CD14-positive monocyte (primary cell): ENCODE measurements at regions not wholly inside any gene's neighbourhood (a gene's known extent, or its start where the extent isn't known, plus 50 kb on each side); places are given as distances from the start of the nearest gene placed in this dataset.

ENCODE experiments used
- DNase-seq, 3 donors: peaks; one replicate each; pipeline ENCODE4 v3.0.0-alpha.2; 2011 to 2022
- H2AFZ ChIP-seq: 2 replicates; pipeline ENCODE4 v1.6.0; 2012; ENCODE audit warnings: mild to moderate bottlenecking, low read depth, low read length, inconsistent platforms; ENCODE audit not compliant: insufficient read depth, poor library complexity, severe bottlenecking
- H3K27ac ChIP-seq, 2 donors: 1 replicate in 1 of 2; 2 replicates in 1 of 2; pipeline ENCODE4 v1.5.1; 2012 to 2013; ENCODE audit warnings: low read length in 2 of 2, control low read depth in 1 of 2, inconsistent platforms in 1 of 2, low read depth in 1 of 2, mild to moderate bottlenecking in 1 of 2
- H3K27me3 ChIP-seq, 2 donors: one replicate each; pipeline versions ENCODE4 v1.6.0 to v1.6.1; 2011 to 2013; ENCODE audit warnings: low read length in 2 of 2; ENCODE audit not compliant: control insufficient read depth in 2 of 2, insufficient read depth in 2 of 2
- H3K36me3 ChIP-seq, 2 donors: replicated peaks in 1 of 2; 1 replicate in 1 of 2; 2 replicates in 1 of 2; pipeline versions ENCODE4 v1.5.1 to v1.6.1; 2012 to 2013; ENCODE audit warnings: low read length in 2 of 2, control low read depth in 1 of 2, inconsistent platforms in 1 of 2, mild to moderate bottlenecking in 1 of 2; ENCODE audit not compliant: insufficient read depth in 2 of 2, control insufficient read depth in 1 of 2
- H3K4me1 ChIP-seq, 2 donors: 1 replicate in 1 of 2; 2 replicates in 1 of 2; pipeline versions ENCODE4 v1.5.1 to v1.6.1; 2012 to 2013; ENCODE audit warnings: low read length in 2 of 2, control low read depth in 1 of 2, inconsistent platforms in 1 of 2, mild to moderate bottlenecking in 1 of 2, moderate library complexity in 1 of 2; ENCODE audit not compliant: insufficient read depth in 2 of 2, control insufficient read depth in 1 of 2
- H3K4me2 ChIP-seq: replicated peaks from 2 replicates; pipeline ENCODE3; 2012; ENCODE audit warnings: low read length, moderate library complexity, mild to moderate bottlenecking; ENCODE audit not compliant: poor library complexity, severe bottlenecking; ENCODE audit errors: extremely low read depth
- H3K4me3 ChIP-seq, 3 experiments: fragments of 200-600 bp in 1 of 3; sonication (generic) in 1 of 3; replicated peaks in 1 of 3; 1 replicate in 2 of 3; 2 replicates in 1 of 3; pipeline ENCODE4 v1.5.1; 2011 to 2013; ENCODE audit warnings: low read length in 3 of 3, mild to moderate bottlenecking in 3 of 3, control low read depth in 2 of 3, low read depth in 2 of 3, inconsistent platforms in 1 of 3, moderate library complexity in 1 of 3
- H3K79me2 ChIP-seq: 2 replicates; pipeline ENCODE4 v1.6.0; 2012; ENCODE audit warnings: mild to moderate bottlenecking, control low read depth, inconsistent platforms, low read length, moderate library complexity; ENCODE audit not compliant: insufficient read depth
- H3K9ac ChIP-seq: 2 replicates; pipeline ENCODE4 v1.6.0; 2017; ENCODE audit warnings: low read length, mild to moderate bottlenecking; ENCODE audit not compliant: insufficient read depth, poor library complexity, severe bottlenecking
- H3K9me3 ChIP-seq, 2 donors: replicated peaks in 1 of 2; 1 replicate in 1 of 2; 2 replicates in 1 of 2; pipeline versions ENCODE4 v1.5.1 to v1.6.1; 2012 to 2013; ENCODE audit warnings: low read length in 2 of 2, control low read depth in 1 of 2; ENCODE audit not compliant: control insufficient read depth in 1 of 2, insufficient read depth in 1 of 2
- H4K20me1 ChIP-seq: 2 replicates; pipeline ENCODE4 v1.6.0; 2012; ENCODE audit warnings: mild to moderate bottlenecking, low read length, control low read depth, moderate library complexity; ENCODE audit not compliant: insufficient read depth
- H3K27ac Mint-ChIP-seq, 7 donors: one replicate each; pipeline ENCODE4 v1.8.0; 2020; ENCODE audit warnings: mild to moderate bottlenecking in 7 of 7, mixed read lengths in 7 of 7, moderate library complexity in 6 of 7, inconsistent platforms in 2 of 7
- H3K27me3 Mint-ChIP-seq, 3 donors: one replicate each; pipeline ENCODE4 v1.8.0; 2021 to 2022; ENCODE audit warnings: low read depth in 3 of 3, mild to moderate bottlenecking in 3 of 3, mixed read lengths in 3 of 3, moderate library complexity in 3 of 3, inconsistent platforms in 1 of 3
- H3K36me3 Mint-ChIP-seq, 2 donors: one replicate each; pipeline ENCODE4 v1.8.0; 2020; ENCODE audit warnings: mixed read lengths in 2 of 2, inconsistent platforms in 1 of 2, mild to moderate bottlenecking in 1 of 2
- H3K4me1 Mint-ChIP-seq: one replicate; pipeline ENCODE4 v1.8.0; 2020; ENCODE audit warnings: mild to moderate bottlenecking, mixed read lengths
- H3K4me3 Mint-ChIP-seq, 2 donors: one replicate each; pipeline ENCODE4 v1.8.0; 2020; ENCODE audit warnings: mild to moderate bottlenecking in 2 of 2, mixed read lengths in 2 of 2, moderate library complexity in 1 of 2
- H3K9me3 Mint-ChIP-seq, 7 donors: one replicate each; pipeline ENCODE4 v1.8.0; 2020 to 2022; ENCODE audit warnings: mixed read lengths in 7 of 7, mild to moderate bottlenecking in 6 of 7, moderate library complexity in 6 of 7, inconsistent platforms in 2 of 7
- WGBS: methylation state at CpG from one replicate; pipeline ENCODE4 v1.1.5; 2013; ENCODE audit warnings: missing lambda C conversion rate; ENCODE audit not compliant: insufficient coverage; 5-methylcytosine and 5-hydroxymethylcytosine counted together
- intact Hi-C, 2 donors: fragments of 100-400 bp; cut with micrococcal nuclease; formaldehyde crosslinking; loops; one replicate each; pipeline versions ENCODE4 v1.15.0 to v1.15.1; 2023
- TF ChIP-seq, protein P1 (sequence below): fragments of 200-600 bp; IDR thresholded peaks from one replicate; pipeline ENCODE4 v1.8.0; 2022; ENCODE audit warnings: antibody characterized with exemption, mild to moderate bottlenecking

GRCh38 chr10:1920127-1920526 lies 182.8 kb upstream of the ADARB2 start:
- no peak overlapping the region for H2AFZ ChIP-seq
- intact Hi-C loops = no loop called here
- Mint-ChIP-seq H3K27me3 (no peaks in the 10 kb centered on the region), H3K4me1 (no peaks in the 10 kb centered on the region), H3K9me3 (peaks cover 0 to 4% (median 0%) of the 10 kb centered on the region in 7 donors), H3K27ac (no peak overlapping the region), H3K36me3 (no peaks in the 10 kb centered on the region), H3K4me3 (no peak overlapping the region)
- H3K9me3 ChIP-seq = no peaks in the 10 kb centered on the region
- no peak overlapping the region for H3K4me3 ChIP-seq
- no peak overlapping the region for H3K4me2 ChIP-seq
- no peak for DNase-seq
- H3K27me3 ChIP-seq = no peaks in the 10 kb centered on the region
- H3K9ac ChIP-seq = no peak overlapping the region
- WGBS = 100% methylated on average over 1 of the region's 4 CpGs
- no peaks in the 10 kb centered on the region for H3K4me1 ChIP-seq
- H3K79me2 ChIP-seq = no peaks in the 10 kb centered on the region
- no peaks in the 10 kb centered on the region for H4K20me1 ChIP-seq
- TF ChIP-seq, protein P1, sequence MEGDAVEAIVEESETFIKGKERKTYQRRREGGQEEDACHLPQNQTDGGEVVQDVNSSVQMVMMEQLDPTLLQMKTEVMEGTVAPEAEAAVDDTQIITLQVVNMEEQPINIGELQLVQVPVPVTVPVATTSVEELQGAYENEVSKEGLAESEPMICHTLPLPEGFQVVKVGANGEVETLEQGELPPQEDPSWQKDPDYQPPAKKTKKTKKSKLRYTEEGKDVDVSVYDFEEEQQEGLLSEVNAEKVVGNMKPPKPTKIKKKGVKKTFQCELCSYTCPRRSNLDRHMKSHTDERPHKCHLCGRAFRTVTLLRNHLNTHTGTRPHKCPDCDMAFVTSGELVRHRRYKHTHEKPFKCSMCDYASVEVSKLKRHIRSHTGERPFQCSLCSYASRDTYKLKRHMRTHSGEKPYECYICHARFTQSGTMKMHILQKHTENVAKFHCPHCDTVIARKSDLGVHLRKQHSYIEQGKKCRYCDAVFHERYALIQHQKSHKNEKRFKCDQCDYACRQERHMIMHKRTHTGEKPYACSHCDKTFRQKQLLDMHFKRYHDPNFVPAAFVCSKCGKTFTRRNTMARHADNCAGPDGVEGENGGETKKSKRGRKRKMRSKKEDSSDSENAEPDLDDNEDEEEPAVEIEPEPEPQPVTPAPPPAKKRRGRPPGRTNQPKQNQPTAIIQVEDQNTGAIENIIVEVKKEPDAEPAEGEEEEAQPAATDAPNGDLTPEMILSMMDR = no peak
- H3K27ac ChIP-seq = no peak overlapping the region
- no peaks in the 10 kb centered on the region for H3K36me3 ChIP-seq

DNA sequence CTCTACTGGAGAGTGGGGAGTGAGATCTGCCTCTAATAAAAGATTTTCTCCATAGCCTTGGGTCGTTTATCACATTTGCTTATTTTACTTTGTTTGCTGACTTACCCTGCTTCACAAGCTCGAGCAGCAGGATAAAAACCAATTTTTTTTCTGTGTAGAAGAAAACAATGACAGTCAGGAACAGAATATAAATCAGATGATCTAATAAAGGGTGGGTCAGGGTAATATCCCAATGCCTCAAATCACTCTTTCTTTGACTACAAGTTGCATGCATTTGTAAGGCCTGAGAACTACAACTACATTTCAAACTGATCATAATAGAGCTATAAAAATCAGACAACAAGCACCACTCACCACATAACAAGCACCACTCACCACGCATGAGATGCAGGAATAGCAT lies 174.4 kb upstream of the ADARB2 start:
- no peak overlapping the region for H3K4me3 ChIP-seq
- no peaks in the 10 kb centered on the region for H4K20me1 ChIP-seq
- no peaks in the 10 kb centered on the region for H3K27me3 ChIP-seq
- H3K79me2 ChIP-seq = no peaks in the 10 kb centered on the region
- Mint-ChIP-seq H3K27me3 (peaks cover 0 to 3% (median 1%) of the 10 kb centered on the region in 3 donors), H3K9me3 (peaks cover 0 to 5% (median 2%) of the 10 kb centered on the region in 7 donors), H3K27ac (no peak overlapping the region), H3K4me3 (no peak overlapping the region), H3K4me1 (no peaks in the 10 kb centered on the region), H3K36me3 (no peaks in the 10 kb centered on the region)
- no peak overlapping the region for H2AFZ ChIP-seq
- TF ChIP-seq, protein P1 = no peak
- intact Hi-C loops = no loop called here
- no peaks in the 10 kb centered on the region for H3K36me3 ChIP-seq
- DNase-seq = no peak
- no peak overlapping the region for H3K27ac ChIP-seq
- H3K9me3 ChIP-seq = no peaks in the 10 kb centered on the region
- H3K4me2 ChIP-seq = no peak overlapping the region
- H3K4me1 ChIP-seq = no peaks in the 10 kb centered on the region
- no peak overlapping the region for H3K9ac ChIP-seq
- no CpG with 5 or more reads among the region's 3 CpGs for WGBS
